GM23338 (cell line): ENCODE measurements at regions not wholly inside any gene's neighbourhood (a gene's known extent, or its start where the extent isn't known, plus 50 kb on each side); places are given as distances from the start of the nearest gene placed in this dataset.

ENCODE experiments used
- ATAC-seq: fragments of 200-7000 bp; cut with Tn5 transposase; 3 replicates; pipeline ENCODE4 v1.9.1; 2020
- DNase-seq: peaks from one replicate; pipeline ENCODE4 v3.0.0-alpha.2; 2015; ENCODE audit warnings: low spot score
- H2AFZ ChIP-seq: fragments of 200-600 bp; sonication (generic); 2 replicates; pipeline ENCODE4 v1.8.0; 2016; ENCODE audit warnings: antibody characterized with exemption, mild to moderate bottlenecking, moderate library complexity
- H3F3A ChIP-seq: fragments of 200-600 bp; sonication (generic); replicated peaks from 2 replicates; pipeline ENCODE4 v1.8.0; 2017; ENCODE audit warnings: antibody characterized with exemption, mixed run types, low read depth
- H3K27ac ChIP-seq: fragments of 200-600 bp; sonication (generic); 2 replicates; pipeline ENCODE4 v1.6.1; 2016; ENCODE audit warnings: low read depth
- H3K27me3 ChIP-seq: fragments of 200-600 bp; sonication (generic); 2 replicates; pipeline ENCODE4 v1.8.0; 2016; ENCODE audit warnings: mild to moderate bottlenecking, mixed run types, moderate library complexity; ENCODE audit not compliant: insufficient read depth
- H3K36me3 ChIP-seq: fragments of 200-600 bp; sonication (generic); 2 replicates; pipeline ENCODE4 v1.8.0; 2016; ENCODE audit warnings: mild to moderate bottlenecking; ENCODE audit not compliant: insufficient read depth
- H3K4me1 ChIP-seq: fragments of 200-600 bp; sonication (generic); 2 replicates; pipeline ENCODE4 v1.8.0; 2016; ENCODE audit warnings: mild to moderate bottlenecking, moderate library complexity; ENCODE audit not compliant: insufficient read depth
- H3K4me2 ChIP-seq: fragments of 200-600 bp; sonication (generic); 2 replicates; pipeline ENCODE4 v1.7.1; 2017; ENCODE audit warnings: mixed run types
- H3K4me3 ChIP-seq: fragments of 200-600 bp; sonication (generic); 2 replicates; pipeline ENCODE4 v1.6.1; 2016; ENCODE audit warnings: mixed run types
- H3K79me2 ChIP-seq: fragments of 200-600 bp; sonication (generic); replicated peaks from 2 replicates; pipeline ENCODE4 v1.8.0; 2017; ENCODE audit warnings: mild to moderate bottlenecking; ENCODE audit not compliant: insufficient read depth
- H3K9me2 ChIP-seq: fragments of 200-600 bp; sonication (generic); 2 replicates; pipeline ENCODE4 v1.8.0; 2017; ENCODE audit not compliant: insufficient read depth
- H4K20me1 ChIP-seq: fragments of 200-600 bp; sonication (generic); replicated peaks from 2 replicates; pipeline ENCODE4 v1.8.0; 2017; ENCODE audit warnings: mild to moderate bottlenecking; ENCODE audit not compliant: insufficient read depth
- H3K27ac Mint-ChIP-seq: 2 replicates; pipeline ENCODE4 v1.8.0; 2020; ENCODE audit warnings: inconsistent platforms, mild to moderate bottlenecking, moderate library complexity, mixed read lengths
- H3K27me3 Mint-ChIP-seq: 3 replicates; pipeline ENCODE4 v1.8.0; 2022; ENCODE audit warnings: low read depth, mild to moderate bottlenecking, moderate library complexity, mixed read lengths, inconsistent platforms; ENCODE audit not compliant: insufficient read depth, poor library complexity
- H3K36me3 Mint-ChIP-seq: 3 replicates; pipeline ENCODE4 v1.8.0; 2021; ENCODE audit warnings: low read depth, mild to moderate bottlenecking, inconsistent platforms, moderate library complexity, mixed read lengths
- H3K4me1 Mint-ChIP-seq: 3 replicates; pipeline ENCODE4 v1.8.0; 2020; ENCODE audit warnings: mild to moderate bottlenecking, inconsistent platforms, mixed read lengths
- H3K4me3 Mint-ChIP-seq: 3 replicates; pipeline ENCODE4 v1.8.0; 2021; ENCODE audit warnings: moderate library complexity, mild to moderate bottlenecking, inconsistent platforms, mixed read lengths
- H3K9me3 Mint-ChIP-seq: 3 replicates; pipeline ENCODE4 v1.8.0; 2020; ENCODE audit warnings: moderate library complexity, mild to moderate bottlenecking, inconsistent platforms, mixed read lengths
- CREB1 ChIP-seq: fragments of 250-450 bp; sonication (Bioruptor Pico); IDR thresholded peaks from 2 replicates; pipeline ENCODE4 v1.5.0; 2020; ENCODE audit warnings: low read depth, mild to moderate bottlenecking, moderate library complexity
- JUNB ChIP-seq: IDR thresholded peaks from one replicate; pipeline ENCODE4 v1.6.1; 2016; ENCODE audit warnings: antibody characterized with exemption; ENCODE audit not compliant: unreplicated experiment
- NANOG ChIP-seq: IDR thresholded peaks from 2 replicates; pipeline ENCODE4 v1.6.1; 2016; ENCODE audit warnings: antibody characterized with exemption, borderline replicate concordance
- TF ChIP-seq, protein P1 (sequence below), 2 experiments: fragments of 200-600 bp in 1 of 2; sonication (generic) in 1 of 2; conservative IDR thresholded peaks; 2 replicates each; pipeline versions ENCODE4 v1.5.1 to v1.6.1; 2016 to 2017; ENCODE audit warnings: antibody characterized with exemption in 2 of 2, low read depth in 2 of 2, mild to moderate bottlenecking in 2 of 2, moderate library complexity in 1 of 2
- TF ChIP-seq, protein P2 (sequence below): IDR thresholded peaks from one replicate; pipeline ENCODE4 v1.6.1; 2018; ENCODE audit warnings: antibody characterized with exemption; ENCODE audit not compliant: unreplicated experiment
- TF ChIP-seq, protein P3 (sequence below): IDR thresholded peaks from 2 replicates; pipeline ENCODE4 v1.6.1; 2016; ENCODE audit warnings: antibody characterized with exemption

DNA sequence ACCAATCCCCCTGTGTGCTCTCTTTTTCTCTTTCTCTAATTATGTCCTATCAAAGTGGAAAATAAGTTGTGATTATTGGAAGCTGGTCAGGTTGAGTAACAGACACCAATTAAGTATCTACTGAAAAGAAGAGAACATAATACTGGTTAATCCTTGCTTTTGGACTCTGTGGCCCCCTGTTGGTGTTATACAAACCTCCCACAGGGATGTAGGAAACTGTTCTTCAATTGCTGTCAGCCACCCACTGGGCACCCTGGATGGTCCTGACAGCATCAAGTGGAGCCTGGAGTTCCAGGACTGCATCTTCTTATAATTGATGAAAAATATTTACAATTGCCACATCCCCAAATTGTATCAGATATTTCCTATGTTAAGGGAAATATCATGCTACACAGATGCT is 939.7 kb downstream of the KCNMA1 start:
- H3K4me2 ChIP-seq: no peak overlapping the region
- no peaks in the 10 kb centered on the region for H3K79me2 ChIP-seq
- no peak overlapping the region for H3K4me3 ChIP-seq
- H4K20me1 ChIP-seq: no peaks in the 10 kb centered on the region
- no peaks in the 10 kb centered on the region for H3K27me3 ChIP-seq
- peaks cover 7% of the 10 kb centered on the region; the same call in 1 of the 2 replicates for H3K4me1 ChIP-seq
- Mint-ChIP-seq H3K4me3 (no peak overlapping the region), H3K27ac (no peak overlapping the region), H3K4me1 (peaks cover 6% of the 10 kb centered on the region; the same call in 2 of the 3 replicates), H3K27me3 (no peaks in the 10 kb centered on the region), H3K9me3 (no peaks in the 10 kb centered on the region; the same call in 2 of the 3 replicates), H3K36me3 (no peaks in the 10 kb centered on the region)
- TF ChIP-seq, protein P1, sequence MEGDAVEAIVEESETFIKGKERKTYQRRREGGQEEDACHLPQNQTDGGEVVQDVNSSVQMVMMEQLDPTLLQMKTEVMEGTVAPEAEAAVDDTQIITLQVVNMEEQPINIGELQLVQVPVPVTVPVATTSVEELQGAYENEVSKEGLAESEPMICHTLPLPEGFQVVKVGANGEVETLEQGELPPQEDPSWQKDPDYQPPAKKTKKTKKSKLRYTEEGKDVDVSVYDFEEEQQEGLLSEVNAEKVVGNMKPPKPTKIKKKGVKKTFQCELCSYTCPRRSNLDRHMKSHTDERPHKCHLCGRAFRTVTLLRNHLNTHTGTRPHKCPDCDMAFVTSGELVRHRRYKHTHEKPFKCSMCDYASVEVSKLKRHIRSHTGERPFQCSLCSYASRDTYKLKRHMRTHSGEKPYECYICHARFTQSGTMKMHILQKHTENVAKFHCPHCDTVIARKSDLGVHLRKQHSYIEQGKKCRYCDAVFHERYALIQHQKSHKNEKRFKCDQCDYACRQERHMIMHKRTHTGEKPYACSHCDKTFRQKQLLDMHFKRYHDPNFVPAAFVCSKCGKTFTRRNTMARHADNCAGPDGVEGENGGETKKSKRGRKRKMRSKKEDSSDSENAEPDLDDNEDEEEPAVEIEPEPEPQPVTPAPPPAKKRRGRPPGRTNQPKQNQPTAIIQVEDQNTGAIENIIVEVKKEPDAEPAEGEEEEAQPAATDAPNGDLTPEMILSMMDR (conservative IDR thresholded peaks at IDR 0.05; ENCODE audit: low read depth in 2 of 2): 0 out of 4 replicates have a peak, but pooled peaks of 1 of the 2 experiments have one; percentile 20
- TF ChIP-seq, protein P2, sequence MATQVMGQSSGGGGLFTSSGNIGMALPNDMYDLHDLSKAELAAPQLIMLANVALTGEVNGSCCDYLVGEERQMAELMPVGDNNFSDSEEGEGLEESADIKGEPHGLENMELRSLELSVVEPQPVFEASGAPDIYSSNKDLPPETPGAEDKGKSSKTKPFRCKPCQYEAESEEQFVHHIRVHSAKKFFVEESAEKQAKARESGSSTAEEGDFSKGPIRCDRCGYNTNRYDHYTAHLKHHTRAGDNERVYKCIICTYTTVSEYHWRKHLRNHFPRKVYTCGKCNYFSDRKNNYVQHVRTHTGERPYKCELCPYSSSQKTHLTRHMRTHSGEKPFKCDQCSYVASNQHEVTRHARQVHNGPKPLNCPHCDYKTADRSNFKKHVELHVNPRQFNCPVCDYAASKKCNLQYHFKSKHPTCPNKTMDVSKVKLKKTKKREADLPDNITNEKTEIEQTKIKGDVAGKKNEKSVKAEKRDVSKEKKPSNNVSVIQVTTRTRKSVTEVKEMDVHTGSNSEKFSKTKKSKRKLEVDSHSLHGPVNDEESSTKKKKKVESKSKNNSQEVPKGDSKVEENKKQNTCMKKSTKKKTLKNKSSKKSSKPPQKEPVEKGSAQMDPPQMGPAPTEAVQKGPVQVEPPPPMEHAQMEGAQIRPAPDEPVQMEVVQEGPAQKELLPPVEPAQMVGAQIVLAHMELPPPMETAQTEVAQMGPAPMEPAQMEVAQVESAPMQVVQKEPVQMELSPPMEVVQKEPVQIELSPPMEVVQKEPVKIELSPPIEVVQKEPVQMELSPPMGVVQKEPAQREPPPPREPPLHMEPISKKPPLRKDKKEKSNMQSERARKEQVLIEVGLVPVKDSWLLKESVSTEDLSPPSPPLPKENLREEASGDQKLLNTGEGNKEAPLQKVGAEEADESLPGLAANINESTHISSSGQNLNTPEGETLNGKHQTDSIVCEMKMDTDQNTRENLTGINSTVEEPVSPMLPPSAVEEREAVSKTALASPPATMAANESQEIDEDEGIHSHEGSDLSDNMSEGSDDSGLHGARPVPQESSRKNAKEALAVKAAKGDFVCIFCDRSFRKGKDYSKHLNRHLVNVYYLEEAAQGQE: no peak
- peaks cover 8% of the 10 kb centered on the region; the same call in 1 of the 2 replicates for H3K9me2 ChIP-seq
- DNase-seq: peak; percentile 12
- no peak overlapping the region for H3K27ac ChIP-seq
- H3F3A ChIP-seq: no peaks in the 10 kb centered on the region
- peak; percentile 68 for ATAC-seq
- H2AFZ ChIP-seq: no peak overlapping the region
- H3K36me3 ChIP-seq: no peaks in the 10 kb centered on the region

DNA sequence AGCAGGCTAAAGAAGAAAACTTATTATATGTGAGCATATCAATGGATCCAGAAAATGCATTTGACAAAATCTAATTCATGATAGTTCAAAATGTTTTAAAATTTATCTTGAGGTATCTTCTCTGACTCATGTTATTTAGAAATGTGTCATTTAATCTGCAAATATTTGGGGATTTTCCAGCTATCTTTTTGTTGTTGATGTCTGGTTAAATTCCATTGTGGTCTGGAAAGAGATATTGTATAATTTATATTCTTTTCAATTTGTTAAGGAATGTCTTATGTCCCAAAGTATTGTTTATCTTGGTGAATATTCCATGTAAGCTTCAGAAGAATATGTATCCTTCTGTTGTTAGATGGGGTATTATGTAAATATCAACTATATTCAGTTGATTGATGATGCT is 942.5 kb downstream of the KCNMA1 start:
- TF ChIP-seq CREB1 (CRISPR knock-in tag): no peak
- DNase-seq (no peak), ATAC-seq (no peak)
- Histone ChIP-seq H3K4me2 (no peak overlapping the region), H3K27ac (no peak overlapping the region), H4K20me1 (no peaks in the 10 kb centered on the region), H3K27me3 (no peaks in the 10 kb centered on the region), H3K4me3 (no peak overlapping the region), H3K79me2 (no peaks in the 10 kb centered on the region), H2AFZ (no peak overlapping the region), H3F3A (no peaks in the 10 kb centered on the region), H3K36me3 (no peaks in the 10 kb centered on the region), H3K4me1 (peaks cover 7% of the 10 kb centered on the region; the same call in 1 of the 2 replicates), H3K9me2 (no peaks in the 10 kb centered on the region)
- Mint-ChIP-seq H3K27ac (no peak overlapping the region), H3K4me3 (no peak overlapping the region), H3K36me3 (peaks cover 11% of the 10 kb centered on the region; the same call in 2 of the 3 replicates), H3K9me3 (peaks cover 18% of the 10 kb centered on the region), H3K4me1 (peaks cover 6% of the 10 kb centered on the region; the same call in 2 of the 3 replicates), H3K27me3 (no peaks in the 10 kb centered on the region)

DNA sequence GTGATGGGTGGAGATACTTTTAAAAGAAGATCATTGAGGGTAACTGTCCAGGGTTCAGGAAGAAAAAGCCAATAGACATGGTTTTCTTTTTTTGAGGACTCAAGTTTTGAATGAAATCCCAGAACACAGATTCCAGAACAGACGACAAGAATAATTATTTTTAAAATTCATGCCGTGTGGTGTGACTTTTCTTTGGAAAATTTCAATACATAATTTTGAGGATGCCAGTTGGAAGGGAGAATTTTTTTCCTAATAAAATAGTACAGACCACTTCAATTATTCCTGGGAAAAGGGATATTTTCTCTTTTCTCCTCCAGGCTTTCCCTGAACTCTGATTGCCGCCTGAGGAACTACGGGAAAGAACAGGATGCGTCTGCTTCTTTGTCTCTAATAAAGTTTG is 951.4 kb downstream of the KCNMA1 start:
- Histone ChIP-seq H3K79me2 (no peaks in the 10 kb centered on the region), H3K27me3 (no peaks in the 10 kb centered on the region), H3F3A (no peaks in the 10 kb centered on the region), H3K4me3 (no peak overlapping the region), H3K27ac (no peak overlapping the region), H3K4me2 (no peak overlapping the region), H2AFZ (no peak overlapping the region), H3K4me1 (no peaks in the 10 kb centered on the region), H3K9me2 (peaks cover 14% of the 10 kb centered on the region), H3K36me3 (no peaks in the 10 kb centered on the region), H4K20me1 (no peaks in the 10 kb centered on the region)
- Mint-ChIP-seq H3K9me3 (peaks cover 16% of the 10 kb centered on the region), H3K4me3 (no peak overlapping the region), H3K36me3 (peaks cover 6% of the 10 kb centered on the region; the same call in 2 of the 3 replicates), H3K4me1 (no peaks in the 10 kb centered on the region), H3K27me3 (peaks cover 2% of the 10 kb centered on the region), H3K27ac (no peak overlapping the region)
- DNase-seq (no peak), ATAC-seq (no peak)
- TF ChIP-seq, protein P3, sequence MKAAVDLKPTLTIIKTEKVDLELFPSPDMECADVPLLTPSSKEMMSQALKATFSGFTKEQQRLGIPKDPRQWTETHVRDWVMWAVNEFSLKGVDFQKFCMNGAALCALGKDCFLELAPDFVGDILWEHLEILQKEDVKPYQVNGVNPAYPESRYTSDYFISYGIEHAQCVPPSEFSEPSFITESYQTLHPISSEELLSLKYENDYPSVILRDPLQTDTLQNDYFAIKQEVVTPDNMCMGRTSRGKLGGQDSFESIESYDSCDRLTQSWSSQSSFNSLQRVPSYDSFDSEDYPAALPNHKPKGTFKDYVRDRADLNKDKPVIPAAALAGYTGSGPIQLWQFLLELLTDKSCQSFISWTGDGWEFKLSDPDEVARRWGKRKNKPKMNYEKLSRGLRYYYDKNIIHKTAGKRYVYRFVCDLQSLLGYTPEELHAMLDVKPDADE: no peak
- TF ChIP-seq JUNB (no peak), NANOG (no peak)
- TF ChIP-seq, protein P2: no peak
